Stimulated activated CD8-positive, alpha-beta memory T cell treated with anti-CD3 and anti-CD28 coated beads, Interleukin-12 subunit alpha, Interleukin-12 subunit beta, amount 100 ng/mL, for 24 hours (primary cell): ENCODE measurements at regions not wholly inside any gene's neighbourhood (a gene's known extent, or its start where the extent isn't known, plus 50 kb on each side); places are given as distances from the start of the nearest gene placed in this dataset.

Experiments
- DNase-seq: peaks from one replicate; pipeline ENCODE4 v3.0.0-alpha.2; 2020; ENCODE audit errors: extremely low read depth

- no peak for DNase-seq
Observed at GRCh38 chr13:40168425-40169166, 497.8 kb downstream of the FOXO1 start.

GRCh38 chr13:40169476-40169875 is 497.0 kb downstream of the FOXO1 start:
- no peak for DNase-seq

- DNase-seq = no peak
Observed at GRCh38 chr13:40170091-40170490, 496.4 kb downstream of the FOXO1 start.

- no peak for DNase-seq
Observed at GRCh38 chr13:40170982-40171381, 495.5 kb downstream of the FOXO1 start.

- no peak for DNase-seq
Observed at GRCh38 chr13:40171566-40171965, 494.9 kb downstream of the FOXO1 start.

GRCh38 chr13:40172149-40172591 is 494.3 kb downstream of the FOXO1 start:
- no peak for DNase-seq

GRCh38 chr13:40172878-40173277 is 493.6 kb downstream of the FOXO1 start:
- DNase-seq = no peak

- no peak for DNase-seq
Observed at GRCh38 chr13:40175639-40176038, 490.8 kb downstream of the FOXO1 start.

GRCh38 chr13:40176242-40176641 is 490.2 kb downstream of the FOXO1 start:
- no peak for DNase-seq

GRCh38 chr13:40178130-40178529 is 488.3 kb downstream of the FOXO1 start:
- no peak for DNase-seq

- DNase-seq = no peak
Observed at GRCh38 chr13:40179445-40180281, 486.8 kb downstream of the FOXO1 start.

- DNase-seq = no peak
Observed at GRCh38 chr13:40180776-40181175, 485.7 kb downstream of the FOXO1 start.

- DNase-seq = no peak
Observed at GRCh38 chr13:40181203-40181845, 485.1 kb downstream of the FOXO1 start.

GRCh38 chr13:40182591-40182990 is 483.9 kb downstream of the FOXO1 start:
- no peak for DNase-seq

GRCh38 chr13:40185414-40185813 is 481.0 kb downstream of the FOXO1 start:
- DNase-seq = no peak

- DNase-seq = no peak
Observed at GRCh38 chr13:40186041-40186440, 480.4 kb downstream of the FOXO1 start.

- no peak for DNase-seq
Observed at GRCh38 chr13:40186626-40187323, 479.7 kb downstream of the FOXO1 start.

- no peak for DNase-seq
Observed at GRCh38 chr13:40187324-40187795, 479.1 kb downstream of the FOXO1 start.

GRCh38 chr13:40187841-40188591 is 478.4 kb downstream of the FOXO1 start:
- no peak for DNase-seq

- no peak for DNase-seq
Observed at GRCh38 chr13:40189426-40189825, 477.0 kb downstream of the FOXO1 start.
